Middle frontal gyrus (tissue), 1 donor: ENCODE measurements at regions not wholly inside any gene's neighbourhood (a gene's known extent, or its start where the extent isn't known, plus 50 kb on each side); places are given as distances from the start of the nearest gene placed in this dataset.
A peak's percentile ranks its signal among the peaks of the same experiment; 100 is the strongest.
"Not testable (repeated sequence)": the region's sequence is repeated elsewhere in the genome, so short reads cannot be mapped to it uniquely, and the experiment has no call there.

ENCODE experiments used
- DNase-seq: peaks from one replicate; pipeline ENCODE4 v3.0.0-alpha.2; 2015; ENCODE audit warnings: low spot score; ENCODE audit errors: extremely low spot score

GRCh38 chr15:69857686-69858391, 239.9 kb downstream of the TLE3 start:
- DNase-seq: no peak

DNA sequence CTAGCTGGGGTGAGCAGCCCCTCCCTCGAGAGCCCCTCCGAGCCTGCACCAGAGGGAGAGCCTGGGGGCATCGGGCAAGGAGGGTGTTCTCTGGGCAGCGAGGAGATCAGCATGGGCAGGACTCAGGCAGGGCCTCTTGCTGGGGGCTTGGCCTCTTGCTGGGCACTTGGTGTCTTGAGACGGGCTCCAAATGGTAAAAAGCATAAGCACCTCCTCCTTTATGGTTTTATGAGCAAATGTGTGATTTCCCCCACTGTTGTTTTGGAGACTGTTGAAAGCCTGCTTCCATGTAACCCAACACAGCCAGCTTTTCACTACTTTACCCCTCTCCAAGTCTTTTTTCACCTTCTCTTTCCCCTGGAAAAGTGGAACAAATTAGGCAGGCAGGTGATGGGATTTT, 239.3 kb downstream of the TLE3 start:
- DNase-seq: no peak

DNA sequence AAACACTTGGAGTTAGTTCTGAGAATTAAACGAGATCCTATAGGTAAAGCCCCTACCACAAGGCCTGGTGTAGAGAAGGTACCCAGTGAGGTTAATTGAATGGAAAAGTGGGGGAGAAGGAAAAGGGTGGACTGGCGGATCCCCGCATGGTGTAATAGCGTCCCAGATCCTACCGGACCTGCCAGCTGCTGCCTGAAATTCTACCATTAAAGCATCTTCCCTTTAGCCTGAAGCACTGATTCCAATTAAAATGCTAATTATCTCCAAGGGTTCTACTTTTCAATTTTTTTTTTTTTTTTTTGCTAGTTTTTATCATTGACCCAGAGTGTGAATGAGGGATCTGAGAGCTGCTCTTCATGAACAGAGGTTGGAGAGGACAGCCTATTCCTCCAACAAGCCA, 237.9 kb downstream of the TLE3 start:
- DNase-seq: no peak

DNA sequence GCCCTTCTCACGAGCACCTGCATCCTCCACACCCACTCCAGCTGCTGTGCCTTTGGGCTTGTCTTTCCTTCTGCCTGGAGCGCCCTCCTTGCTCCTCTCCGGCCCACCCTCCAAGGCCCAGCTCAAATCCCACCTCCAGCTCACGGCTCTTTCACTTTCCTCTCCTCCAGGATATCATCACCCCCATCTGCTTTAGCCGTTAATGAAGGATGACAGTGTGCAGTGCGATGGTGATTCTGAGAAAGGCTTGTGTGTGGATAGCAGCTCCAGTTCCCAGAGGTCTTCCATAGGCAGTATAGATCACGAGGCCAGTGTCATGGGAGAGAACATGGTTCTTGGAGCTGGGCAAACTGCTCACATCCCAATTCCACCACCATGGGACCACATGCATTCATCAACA, 237.4 kb downstream of the TLE3 start:
- no peak for DNase-seq

GRCh38 chr15:69860921-69861320, 236.8 kb downstream of the TLE3 start:
- no peak for DNase-seq

DNA sequence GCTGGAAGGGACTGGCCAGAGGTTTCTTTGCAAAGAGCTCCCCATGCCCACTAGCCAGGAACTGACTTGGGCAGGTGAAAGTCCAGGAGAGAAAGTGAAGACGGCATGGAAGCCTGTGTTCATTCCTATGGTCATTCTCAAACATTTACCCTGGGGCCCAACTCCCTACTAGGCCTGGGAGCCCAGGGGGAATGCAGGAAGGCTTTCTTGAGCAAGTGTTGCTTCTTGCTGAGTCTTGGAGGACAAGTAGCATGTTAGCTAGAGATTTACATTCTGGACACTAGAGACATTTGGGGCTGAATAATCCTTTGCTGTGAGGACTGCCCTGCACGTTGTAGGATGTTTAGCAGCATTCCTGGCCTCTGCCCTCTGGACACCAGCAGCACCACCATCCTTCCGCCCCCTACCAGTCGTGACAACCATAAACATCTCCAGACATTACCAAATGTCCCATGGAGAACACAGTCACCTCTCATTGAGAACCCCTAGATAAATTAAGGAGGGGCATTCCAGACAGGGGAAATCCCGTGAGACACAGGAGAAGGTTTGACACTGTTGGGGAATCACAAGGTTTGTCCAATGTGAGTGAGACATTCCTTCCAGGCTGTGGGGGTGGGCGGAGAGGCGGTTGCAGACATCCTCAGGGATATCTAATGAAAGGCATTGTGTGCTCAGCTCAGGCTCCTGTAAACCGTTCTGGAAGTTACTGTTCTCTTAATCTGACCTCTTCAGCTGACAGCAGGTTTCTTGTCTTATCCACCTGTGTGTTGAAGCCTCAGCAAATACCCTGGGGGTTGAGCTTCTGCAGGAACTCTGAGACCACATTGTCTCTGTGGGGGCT, 236.2 kb downstream of the TLE3 start:
- DNase-seq: no peak

GRCh38 chr15:69862540-69862939, 235.2 kb downstream of the TLE3 start:
- no peak for DNase-seq

DNA sequence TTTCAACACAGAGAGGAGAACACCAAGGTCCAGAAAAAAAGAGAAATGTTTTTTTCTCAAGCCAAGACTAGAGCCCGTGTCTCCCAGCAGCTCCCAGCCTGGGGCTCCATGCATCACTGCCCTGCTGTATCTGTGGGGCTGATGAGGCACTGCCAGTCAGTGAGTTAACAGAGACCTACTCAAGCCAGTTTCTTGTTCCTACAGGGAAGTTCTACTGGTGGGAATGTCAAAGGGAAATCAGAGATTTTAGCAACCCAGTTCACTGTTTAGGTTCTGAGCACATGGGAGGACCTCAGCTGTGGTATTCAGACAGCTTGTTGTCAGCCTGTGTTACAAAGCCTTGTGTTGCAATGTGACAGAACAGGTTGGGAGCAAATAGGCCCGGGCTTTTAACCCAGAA, 234.3 kb downstream of the TLE3 start:
- DNase-seq: no peak

- DNase-seq: no peak
These were observed 232.3 kb downstream of the TLE3 start for GRCh38 chr15:69865369-69865768.

DNA sequence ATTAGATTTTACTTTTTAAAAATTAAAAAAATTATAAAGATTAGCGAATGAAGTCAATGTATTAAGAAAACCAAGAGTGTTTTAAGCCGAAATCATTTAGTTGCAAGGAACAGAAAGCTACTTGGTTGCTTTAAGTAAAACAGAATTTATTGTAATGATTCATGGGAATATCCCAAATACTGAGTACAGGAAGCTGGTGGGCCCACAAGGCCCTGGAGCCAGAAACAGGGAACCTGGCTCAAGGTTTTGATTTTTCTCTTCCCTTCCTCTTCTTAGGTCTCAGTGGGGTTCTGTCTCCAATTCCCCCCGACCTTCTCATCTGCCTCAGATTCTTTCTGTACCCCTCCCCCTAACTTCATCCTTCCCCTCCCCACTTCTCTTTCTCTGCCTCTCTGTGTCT, 229.0 kb downstream of the TLE3 start:
- DNase-seq: no peak

- no peak for DNase-seq
These were observed 228.4 kb downstream of the TLE3 start for GRCh38 chr15:69869291-69869690.

DNA sequence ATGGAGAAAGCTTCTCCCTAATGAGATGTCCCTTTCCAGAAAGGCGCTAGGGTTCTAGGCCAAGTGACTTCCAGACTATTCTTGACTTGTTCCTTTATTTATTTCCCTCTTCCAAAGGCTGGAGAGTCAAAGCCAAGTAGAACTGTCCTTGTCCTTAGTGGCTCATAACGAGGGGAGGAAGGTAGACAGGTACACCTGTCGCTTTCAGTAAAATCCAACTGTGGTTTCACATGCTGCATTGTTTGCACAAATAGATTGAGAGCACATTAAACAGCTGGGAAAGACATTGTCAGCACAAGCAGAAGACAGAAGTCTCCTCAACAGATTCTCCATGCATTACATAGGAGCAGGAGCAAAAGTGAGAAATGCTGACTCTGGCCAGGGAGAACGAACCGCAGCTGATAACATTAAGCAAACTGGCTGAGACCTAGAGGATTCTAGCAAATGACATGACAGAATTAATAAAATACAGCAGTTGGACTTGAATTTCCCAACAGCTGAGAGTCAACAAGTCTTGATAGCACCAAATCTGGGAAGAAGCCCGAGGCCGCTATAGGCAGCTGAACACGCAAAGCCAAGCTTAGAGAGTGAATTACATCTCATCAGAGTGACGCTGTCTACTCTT, 227.7 kb downstream of the TLE3 start:
- DNase-seq: no peak

DNA sequence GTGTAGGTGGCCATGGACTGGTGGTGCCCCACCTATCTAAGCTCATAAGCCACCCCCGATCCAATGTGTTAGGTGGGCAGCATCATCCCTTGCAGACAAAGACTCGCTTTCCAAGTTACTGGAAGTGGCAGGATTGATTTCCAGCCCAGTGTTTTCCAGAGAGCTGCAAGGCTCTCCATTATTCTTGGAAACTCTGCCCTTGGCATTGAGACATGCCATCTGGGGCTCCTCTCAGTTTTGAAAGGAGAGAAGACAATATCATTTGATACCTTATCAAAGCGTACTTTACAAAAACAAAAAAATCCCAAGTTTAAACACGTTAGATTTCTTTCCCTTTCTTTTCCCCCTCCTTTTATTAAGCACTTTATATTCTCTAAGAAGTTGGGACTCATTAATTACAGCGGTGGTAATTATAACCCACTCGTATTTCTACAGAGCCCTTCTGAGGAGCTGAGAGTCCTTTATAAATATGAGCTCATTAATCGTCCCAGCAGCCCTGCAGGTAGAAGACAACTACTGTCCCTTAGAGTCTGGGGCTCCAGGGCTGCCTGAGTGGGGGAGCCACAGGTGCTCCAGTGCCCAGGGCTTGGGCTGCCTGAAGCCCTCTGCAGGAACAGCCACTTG, 226.1 kb downstream of the TLE3 start:
- no peak for DNase-seq

DNA sequence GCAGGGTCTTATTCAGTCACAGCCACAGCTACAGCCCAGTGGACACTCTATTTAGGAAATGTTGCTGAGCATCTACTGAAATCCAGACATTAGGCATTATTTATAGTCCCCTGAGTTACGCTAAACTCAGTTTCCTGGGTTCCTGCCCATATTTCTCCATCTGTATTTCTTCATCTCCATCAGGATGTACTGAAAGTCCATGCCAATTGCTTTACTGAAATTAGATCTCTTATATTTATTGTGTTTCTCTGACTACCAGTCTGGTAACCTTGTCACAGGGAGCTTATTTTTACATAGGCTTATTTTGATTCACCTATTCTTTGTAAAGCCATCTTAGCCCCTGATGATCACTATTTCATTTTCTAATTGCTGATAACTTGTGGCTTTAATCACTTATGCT, 223.9 kb downstream of the TLE3 start:
- DNase-seq: no peak

DNA sequence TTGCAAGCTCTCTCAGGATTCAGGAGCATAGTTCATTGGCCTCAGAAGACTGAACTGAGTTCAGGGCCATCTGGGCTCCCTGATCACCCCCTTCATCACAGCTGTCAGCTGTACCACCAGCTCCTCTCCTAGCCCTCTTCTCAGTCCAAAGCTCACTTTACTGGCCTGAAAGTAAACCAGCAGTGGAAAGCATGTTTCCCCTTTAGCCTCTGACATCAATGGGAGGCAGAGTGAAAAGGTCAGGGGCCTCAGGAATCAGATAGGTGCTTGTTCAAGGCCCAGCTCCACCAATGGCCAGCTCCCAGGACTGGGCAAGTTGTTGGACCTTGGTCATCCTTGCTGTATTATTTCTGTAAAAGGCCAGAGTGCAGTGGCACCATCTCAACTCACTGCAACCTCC, 223.4 kb downstream of the TLE3 start:
- DNase-seq: no peak

- DNase-seq: no peak
These were observed 221.4 kb downstream of the TLE3 start for GRCh38 chr15:69876064-69876940.

DNA sequence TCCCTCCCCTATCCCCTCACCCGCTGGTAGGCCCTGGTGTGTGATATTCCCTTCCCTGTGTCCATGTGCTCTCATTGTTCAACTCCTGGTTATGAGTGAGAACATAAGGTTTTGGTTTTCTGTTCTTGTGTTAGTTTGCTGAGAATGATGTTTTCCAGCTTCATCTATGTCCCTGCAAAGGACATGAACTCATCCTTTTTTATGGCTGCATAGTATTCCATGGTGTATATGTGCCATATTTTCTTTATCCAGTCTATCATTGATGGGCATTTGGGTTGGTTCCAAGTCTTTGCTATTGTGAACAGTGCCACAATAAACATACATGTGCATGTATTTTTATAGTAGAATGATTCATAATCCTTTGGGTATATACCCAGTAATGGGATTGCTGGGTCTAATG, 217.8 kb downstream of the TLE3 start:
- DNase-seq: not testable (repeated sequence)

DNA sequence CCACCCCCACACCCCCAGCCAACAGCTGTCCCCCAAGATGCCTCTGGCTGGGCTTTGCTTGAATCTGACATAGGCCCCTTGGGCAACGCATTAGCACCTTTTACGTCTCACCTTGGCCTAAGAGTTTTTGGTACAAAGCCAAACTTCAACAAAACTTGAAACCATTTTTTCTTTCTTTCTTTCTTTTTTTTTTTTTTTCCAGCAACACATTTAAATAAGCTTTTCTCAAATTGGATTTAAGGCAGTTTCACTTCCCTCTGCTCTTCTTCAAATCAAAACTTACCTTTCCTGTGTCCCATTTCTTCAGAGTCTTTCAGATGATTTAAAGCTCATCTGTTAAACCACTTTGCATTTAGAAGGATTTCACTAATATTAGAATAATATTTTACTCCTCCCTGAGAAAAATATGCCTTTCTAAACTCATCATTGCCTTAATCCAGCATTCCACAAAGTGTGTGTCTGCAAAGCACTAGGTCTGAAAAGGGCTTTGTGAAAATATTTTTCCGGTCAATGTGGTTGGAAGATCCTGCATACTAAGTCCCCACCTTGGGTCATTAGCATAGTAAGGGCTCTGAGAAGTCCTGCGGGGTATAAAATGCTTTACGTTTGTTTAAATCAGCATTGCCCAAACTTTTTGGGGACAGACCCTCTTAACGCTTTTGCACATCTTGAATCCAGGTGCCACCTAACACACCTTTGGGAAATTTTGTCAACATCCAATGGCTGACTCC, 217.0 kb downstream of the TLE3 start:
- no peak for DNase-seq

DNA sequence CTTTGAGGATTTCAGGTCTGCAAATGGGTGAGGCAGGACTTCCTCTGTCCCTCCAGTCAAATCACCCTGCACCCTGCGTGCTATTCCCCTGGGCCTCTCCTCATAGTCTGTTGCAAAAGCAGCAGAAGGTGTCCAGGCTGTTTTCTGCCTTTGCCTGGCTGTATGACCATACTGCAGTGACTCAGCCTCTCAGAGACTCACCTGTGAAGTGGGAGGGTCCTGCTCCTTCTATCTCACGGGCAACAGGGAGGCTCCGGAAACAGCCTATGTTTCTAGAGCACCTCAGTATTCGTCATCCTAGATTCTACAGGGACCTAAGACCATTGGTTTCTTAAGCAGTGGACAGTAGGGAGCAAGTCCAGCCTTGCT, 216.4 kb downstream of the TLE3 start:
- no peak for DNase-seq

DNA sequence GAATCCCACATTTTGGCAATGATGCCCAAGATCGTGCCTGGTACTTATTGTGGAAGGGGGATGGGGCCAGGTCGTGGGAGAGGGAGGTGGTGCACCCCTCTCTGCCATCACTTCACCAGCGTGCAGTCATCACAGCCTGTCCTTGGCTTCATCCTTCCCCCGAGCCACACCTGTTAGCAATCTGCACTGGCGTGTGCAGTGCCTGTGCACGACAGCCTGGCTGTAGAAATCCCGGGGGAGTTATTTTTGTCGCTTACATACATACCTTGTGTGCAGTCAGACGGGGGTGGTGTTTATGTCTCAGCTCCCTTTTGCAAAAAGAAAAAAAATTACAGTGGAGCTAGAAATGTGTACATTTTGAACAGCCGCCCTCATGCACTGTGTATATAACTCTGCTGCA, 216.0 kb downstream of the TLE3 start:
- DNase-seq: peak; percentile 23
